H1 (cell line): ENCODE measurements at regions not wholly inside any gene's neighbourhood (a gene's known extent, or its start where the extent isn't known, plus 50 kb on each side); places are given as distances from the start of the nearest gene placed in this dataset.
"Not testable (repeated sequence)": the region's sequence is repeated elsewhere in the genome, so short reads cannot be mapped to it uniquely, and the experiment has no call there.

ENCODE experiments used
- CTCF ChIA-PET: fragments of 300-600 bp; sonication (Branson Sonifier 250); formaldehyde crosslinking; loops from one replicate; lab custom pipeline; 2021; ENCODE audit not compliant: partially characterized antibody; lab: Charles Lee
- POLR2A ChIA-PET: fragments of 300-600 bp; sonication (Branson Sonifier 250); formaldehyde crosslinking; loops from one replicate; lab custom pipeline; 2021; ENCODE audit warnings: inconsistent platforms; ENCODE audit not compliant: partially characterized antibody; lab: Charles Lee
- DNase-seq, 2 experiments: peaks; one replicate each; pipeline versions ENCODE4 v3.0.0 to v3.0.0-alpha.2; 2010 to 2022; ENCODE audit warnings: low spot score in 2 of 2, low read depth in 1 of 2, mixed read lengths in 1 of 2
- FAIRE-seq: peaks from 2 replicates; lab custom pipeline; 2011; peaks lifted over from hg19 to GRCh38; lab: Jason Lieb, UNC
- H2AFZ ChIP-seq: 2 replicates; pipeline ENCODE4 v1.8.1; 2012; ENCODE audit warnings: low read length, inconsistent platforms
- H2AK5ac ChIP-seq: 2 replicates; pipeline ENCODE4 v1.6.1; 2013; ENCODE audit warnings: low read depth, low read length
- H2BK120ac ChIP-seq: replicated peaks from 2 replicates; pipeline ENCODE3; 2013; ENCODE audit warnings: low read depth, low read length, inconsistent platforms
- H2BK12ac ChIP-seq: 2 replicates; pipeline ENCODE4 v1.6.1; 2013; ENCODE audit warnings: low read depth, low read length
- H2BK15ac ChIP-seq: 2 replicates; pipeline ENCODE4 v1.6.1; 2013; ENCODE audit warnings: low read length
- H2BK20ac ChIP-seq: 2 replicates; pipeline ENCODE4 v1.6.1; 2013; ENCODE audit warnings: low read length
- H2BK5ac ChIP-seq: 2 replicates; pipeline ENCODE4 v1.6.1; 2013; ENCODE audit warnings: low read depth, low read length
- H3K14ac ChIP-seq: 2 replicates; pipeline ENCODE4 v1.6.1; 2013; ENCODE audit warnings: inconsistent platforms; ENCODE audit not compliant: insufficient read length
- H3K18ac ChIP-seq: 2 replicates; pipeline ENCODE4 v1.6.1; 2013; ENCODE audit warnings: low read length; ENCODE audit errors: extremely low read depth
- H3K23ac ChIP-seq: 2 replicates; pipeline ENCODE4 v1.6.1; 2013; ENCODE audit warnings: inconsistent platforms; ENCODE audit not compliant: insufficient read length
- H3K23me2 ChIP-seq: 2 replicates; pipeline ENCODE4 v1.6.1; 2013; ENCODE audit warnings: low read depth, low read length
- H3K27ac ChIP-seq: 2 replicates; pipeline ENCODE4 v1.6.1; 2011; ENCODE audit warnings: low read depth, low read length, inconsistent platforms
- H3K27me3 ChIP-seq, 4 experiments: replicated peaks in 1 of 4; 1 replicate in 1 of 4; 2 replicates in 3 of 4; pipeline versions ENCODE4 v1.6.1 to v1.8.1; 2011 to 2013; ENCODE audit warnings: low read length in 3 of 4, mild to moderate bottlenecking in 3 of 4, inconsistent platforms in 2 of 4, mixed read lengths in 2 of 4, moderate library complexity in 1 of 4; ENCODE audit not compliant: control insufficient read depth in 3 of 4, insufficient read depth in 3 of 4; ENCODE audit errors: extremely low read depth in 1 of 4
- H3K36me3 ChIP-seq, 4 experiments: 2 replicates each; pipeline versions ENCODE4 v1.6.1 to v1.8.1; 2011 to 2013; ENCODE audit warnings: mild to moderate bottlenecking in 4 of 4, low read length in 3 of 4, moderate library complexity in 2 of 4, control low read depth in 1 of 4, inconsistent platforms in 1 of 4; ENCODE audit not compliant: insufficient read depth in 4 of 4, control insufficient read depth in 2 of 4
- H3K4ac ChIP-seq: replicated peaks from 2 replicates; pipeline ENCODE3; 2013; ENCODE audit warnings: low read length, low read depth, mixed read lengths, inconsistent platforms; ENCODE audit not compliant: insufficient read length
- H3K4me1 ChIP-seq, 4 experiments: replicated peaks in 1 of 4; 1 replicate in 1 of 4; 2 replicates in 3 of 4; pipeline versions ENCODE4 v1.6.1 to v1.8.1; 2011 to 2013; ENCODE audit warnings: low read length in 3 of 4, inconsistent platforms in 2 of 4, mixed read lengths in 1 of 4; ENCODE audit not compliant: insufficient read depth in 4 of 4, control insufficient read depth in 3 of 4
- H3K4me2 ChIP-seq, 2 experiments: 2 replicates each; pipeline versions ENCODE4 v1.6.1 to v1.8.1; 2011 to 2013; ENCODE audit warnings: low read depth in 2 of 2, low read length in 2 of 2, control low read depth in 1 of 2, inconsistent platforms in 1 of 2, mild to moderate bottlenecking in 1 of 2; ENCODE audit not compliant: insufficient read depth in 1 of 2
- H3K4me3 ChIP-seq, 4 experiments: fragments of 200-600, 300-600 bp in 1 of 4; sonication (generic), shearing (Covaris generic), sonication (Bioruptor Twin) in 1 of 4; 2 replicates each; pipeline versions ENCODE4 v1.5.1 to v1.8.1; 2011 to 2016; ENCODE audit warnings: low read length in 4 of 4, low read depth in 3 of 4, control low read depth in 2 of 4, inconsistent platforms in 2 of 4, mild to moderate bottlenecking in 2 of 4, mixed read lengths in 1 of 4, moderate library complexity in 1 of 4; ENCODE audit not compliant: insufficient read depth in 2 of 4; ENCODE audit errors: extremely low read depth in 1 of 4
- H3K56ac ChIP-seq: replicated peaks from 2 replicates; pipeline ENCODE3; 2013; ENCODE audit warnings: low read depth, mild to moderate bottlenecking, mixed read lengths, low read length, inconsistent platforms; ENCODE audit not compliant: insufficient read length
- H3K79me1 ChIP-seq: 2 replicates; pipeline ENCODE4 v1.6.1; 2013; ENCODE audit warnings: low read depth, low read length, control low read depth
- H3K79me2 ChIP-seq, 2 experiments: 2 replicates each; pipeline versions ENCODE4 v1.6.1 to v1.8.1; 2012 to 2013; ENCODE audit warnings: low read length in 2 of 2, mild to moderate bottlenecking in 2 of 2, inconsistent platforms in 1 of 2; ENCODE audit not compliant: insufficient read depth in 2 of 2, control insufficient read depth in 1 of 2
- H3K9ac ChIP-seq, 4 experiments: replicated peaks in 1 of 4; 1 replicate in 1 of 4; 2 replicates in 3 of 4; pipeline versions ENCODE4 v1.6.1 to v1.8.1; 2011 to 2013; ENCODE audit warnings: low read depth in 3 of 4, low read length in 3 of 4, control low read depth in 2 of 4, mild to moderate bottlenecking in 2 of 4, moderate library complexity in 2 of 4, inconsistent platforms in 1 of 4; ENCODE audit errors: extremely low read depth in 1 of 4
- H3K9me3 ChIP-seq, 2 experiments: 2 replicates each; pipeline versions ENCODE4 v1.6.1 to v1.8.1; 2012 to 2013; ENCODE audit warnings: mild to moderate bottlenecking in 2 of 2, moderate library complexity in 2 of 2, control low read depth in 1 of 2, inconsistent platforms in 1 of 2, low read depth in 1 of 2, low read length in 1 of 2, mixed read lengths in 1 of 2; ENCODE audit not compliant: insufficient read depth in 2 of 2
- H4K20me1 ChIP-seq, 2 experiments: replicated peaks in 1 of 2; 2 replicates each; pipeline versions ENCODE3 to v1.8.1; 2011 to 2013; ENCODE audit warnings: inconsistent platforms in 2 of 2, low read length in 2 of 2, mild to moderate bottlenecking in 1 of 2; ENCODE audit not compliant: insufficient read depth in 2 of 2, control insufficient read depth in 1 of 2
- H4K5ac ChIP-seq: 2 replicates; pipeline ENCODE4 v1.6.1; 2013; ENCODE audit warnings: low read length, low read depth, mixed read lengths, inconsistent platforms; ENCODE audit not compliant: insufficient read length
- H4K8ac ChIP-seq: 2 replicates; pipeline ENCODE4 v1.8.0; 2013; ENCODE audit warnings: mild to moderate bottlenecking, moderate library complexity, low read length, inconsistent platforms; ENCODE audit not compliant: insufficient read depth; ENCODE audit errors: extremely low read depth
- H4K91ac ChIP-seq: replicated peaks from 2 replicates; pipeline ENCODE3; 2013; ENCODE audit warnings: low read length, mixed read lengths, inconsistent platforms; ENCODE audit not compliant: insufficient read length
- GABPA ChIP-seq: IDR thresholded peaks from 2 replicates; pipeline ENCODE4 v1.6.1; 2011; ENCODE audit warnings: mild to moderate bottlenecking, low read length, moderate library complexity, borderline replicate concordance; ENCODE audit not compliant: insufficient read depth
- POLR2AphosphoS5 ChIP-seq: IDR thresholded peaks from 2 replicates; pipeline ENCODE4 v1.6.1; 2011; ENCODE audit warnings: low read depth, low read length
- WGBS, 2 experiments: shearing (Covaris generic) in 1 of 2; methylation state at CpG; one replicate each; pipeline versions ENCODE4 v1.1.6 to v1.1.7; 2013 to 2015; ENCODE audit warnings: low lambda C conversion rate in 2 of 2, mixed read lengths in 2 of 2, inconsistent platforms in 1 of 2, low coverage in 1 of 2, missing lambda C conversion rate in 1 of 2; ENCODE audit not compliant: insufficient replicate concordance in 2 of 2, insufficient coverage in 1 of 2, insufficient read length in 1 of 2; ENCODE audit errors: extremely low coverage in 1 of 2, missing lambda C conversion rate in 1 of 2; 5-methylcytosine and 5-hydroxymethylcytosine counted together

GRCh38 chr4:72767618-72768302 lies 198.7 kb upstream of the ADAMTS3 start (continued):
- no peak for TF ChIP-seq GABPA
- no peak for TF ChIP-seq POLR2AphosphoS5

GRCh38 chr4:72765788-72766187 lies 196.8 kb upstream of the ADAMTS3 start:
- H3K27ac ChIP-seq, H3K4me2 ChIP-seq, H3K23me2 ChIP-seq, H3K9me3 ChIP-seq, H3K56ac ChIP-seq, H4K91ac ChIP-seq, DNase-seq, H2BK20ac ChIP-seq, H3K36me3 ChIP-seq, H2AK5ac ChIP-seq, H3K27me3 ChIP-seq, H3K4me1 ChIP-seq, H3K4me3 ChIP-seq, H3K18ac ChIP-seq, H2BK12ac ChIP-seq, H3K9ac ChIP-seq, H2BK15ac ChIP-seq, POLR2A ChIA-PET, H4K8ac ChIP-seq, H4K20me1 ChIP-seq, H3K4ac ChIP-seq, H4K5ac ChIP-seq, FAIRE-seq, H3K79me2 ChIP-seq, H2AFZ ChIP-seq, H2BK120ac ChIP-seq, H3K79me1 ChIP-seq, H2BK5ac ChIP-seq, H3K14ac ChIP-seq, H3K23ac ChIP-seq: not testable (repeated sequence)
- CTCF ChIA-PET = interaction anchor here (1.6 kb wide), 1 partner anchor 14 kb away, joined by 3 read pairs; no protein-coding TSS in a partner anchor
- WGBS, 2 experiments = 90% methylated on average over 15 of the region's 19 CpGs; no CpG with 5 or more reads in 1 of the 2 experiments
